ENCODE measurements at regions not wholly inside any gene's neighbourhood (a gene's known extent, or its start where the extent isn't known, plus 50 kb on each side); places are given as distances from the start of the nearest gene placed in this dataset.

- H3K4me3 ChIP-seq (ENCODE audit: low read depth, low read length), result no peak overlapping the region
- no peak for DNase-seq (ENCODE audit: low read depth)
- TF ChIP-seq CTCF (IDR thresholded peaks at IDR 0.05; ENCODE audit: insufficient read depth, low read depth, low read length, missing control alignments), result no peak
Observed at GRCh38 chr16:49936791-49937190, 80.9 kb upstream of the ZNF423 start.

DNA sequence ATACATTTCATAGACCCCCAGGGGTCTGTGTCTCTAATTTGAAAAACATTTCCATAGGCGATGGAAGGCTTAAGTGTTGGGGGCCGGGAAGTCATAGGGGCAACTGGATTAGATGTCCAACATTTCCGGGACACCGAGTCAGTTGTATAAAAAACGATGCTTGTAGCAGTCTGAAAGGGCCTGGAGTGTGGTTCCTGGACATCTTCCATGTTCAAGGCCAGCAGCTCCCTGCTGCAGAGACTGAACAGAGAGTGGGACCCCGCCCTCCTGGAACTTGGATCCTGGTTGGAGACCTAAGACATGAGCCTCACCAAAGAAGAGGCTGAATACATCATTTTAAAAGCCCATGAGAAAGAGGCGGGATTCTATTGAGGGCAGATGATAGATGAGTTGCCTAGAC is 82.0 kb upstream of the ZNF423 start:
- TF ChIP-seq CTCF (IDR thresholded peaks at IDR 0.05; ENCODE audit: insufficient read depth, low read depth, low read length, missing control alignments), result no peak
- no peak for DNase-seq (ENCODE audit: low read depth)
- H3K4me3 ChIP-seq (ENCODE audit: low read depth, low read length), result no peak overlapping the region

DNA sequence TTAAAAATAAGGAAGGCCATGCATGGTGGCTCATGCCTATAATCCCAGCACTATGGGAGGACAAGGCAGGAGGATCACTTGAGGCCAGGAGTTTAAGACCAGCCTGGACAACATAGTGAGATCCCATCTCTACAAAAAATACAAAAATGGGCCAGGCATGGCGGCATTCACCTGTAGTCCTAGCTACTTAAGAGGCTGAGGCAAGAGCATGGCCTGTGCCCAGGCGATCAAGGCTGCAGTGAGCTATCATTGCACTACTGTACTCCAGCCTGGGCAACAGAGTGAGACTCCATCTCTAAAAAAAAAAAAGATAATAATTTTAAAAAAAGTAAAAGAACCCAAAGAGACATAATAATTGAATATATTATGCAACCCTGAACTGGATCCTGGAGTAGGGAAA is 83.6 kb upstream of the ZNF423 start:
- H3K4me3 ChIP-seq (ENCODE audit: low read depth, low read length), result no peak overlapping the region
- no peak for DNase-seq (ENCODE audit: low read depth)
- no peak for TF ChIP-seq CTCF (IDR thresholded peaks at IDR 0.05; ENCODE audit: insufficient read depth, low read depth, low read length, missing control alignments)

DNA sequence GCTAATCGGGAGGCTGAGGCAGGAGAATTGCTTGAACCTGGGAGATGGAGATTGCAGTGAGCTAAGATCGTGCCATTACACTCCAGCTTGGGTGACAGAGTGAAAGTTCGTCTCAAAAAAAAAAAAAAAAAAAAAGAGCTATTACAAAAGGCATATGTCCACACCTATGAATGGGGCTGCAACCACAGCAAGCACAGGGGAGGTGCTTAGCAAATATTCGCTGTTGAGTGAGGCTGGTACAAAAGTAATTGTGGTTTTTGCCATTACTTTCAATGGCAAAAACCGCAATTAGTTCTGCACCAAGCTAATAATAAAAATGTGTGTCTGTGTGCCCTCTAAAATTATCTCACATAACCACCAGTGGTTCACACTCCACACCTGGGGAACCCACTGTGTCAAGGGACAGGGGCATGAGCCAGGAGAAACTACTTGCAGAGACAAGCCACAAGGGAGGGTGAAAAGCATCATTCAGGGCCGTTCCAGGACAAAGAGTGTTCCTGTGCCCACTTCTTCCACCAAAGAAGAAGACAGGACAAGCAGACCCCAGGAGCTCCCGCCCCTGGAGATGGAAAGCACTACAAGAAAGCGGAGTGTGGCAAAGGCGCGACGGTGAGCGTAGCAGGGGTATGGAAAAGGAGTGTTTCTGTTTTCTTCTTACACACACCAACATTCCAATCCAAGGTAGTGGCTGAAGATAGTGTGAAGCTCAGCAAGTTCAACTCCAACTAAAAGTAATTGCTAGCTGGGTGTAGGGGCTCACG is 84.4 kb upstream of the CNEP1R1 start:
- H3K4me3 ChIP-seq (ENCODE audit: low read depth, low read length), result no peak overlapping the region
- no peak for DNase-seq (ENCODE audit: low read depth)
- TF ChIP-seq CTCF (IDR thresholded peaks at IDR 0.05; ENCODE audit: insufficient read depth, low read depth, low read length, missing control alignments), result no peak

- no peak for DNase-seq (ENCODE audit: low read depth)
- no peak for TF ChIP-seq CTCF (IDR thresholded peaks at IDR 0.05; ENCODE audit: insufficient read depth, low read depth, low read length, missing control alignments)
- H3K4me3 ChIP-seq (ENCODE audit: low read depth, low read length), result no peak overlapping the region
Observed at GRCh38 chr16:49944221-49944620, 80.8 kb upstream of the CNEP1R1 start.

- DNase-seq (ENCODE audit: low read depth), result no peak
- H3K4me3 ChIP-seq (ENCODE audit: low read depth, low read length), result no peak overlapping the region
- no peak for TF ChIP-seq CTCF (IDR thresholded peaks at IDR 0.05; ENCODE audit: insufficient read depth, low read depth, low read length, missing control alignments)
Observed at GRCh38 chr16:49947907-49948678, 76.9 kb upstream of the CNEP1R1 start.
